ENCODE measurements at regions not wholly inside any gene's neighbourhood (a gene's known extent, or its start where the extent isn't known, plus 50 kb on each side); places are given as distances from the start of the nearest gene placed in this dataset.

DNA sequence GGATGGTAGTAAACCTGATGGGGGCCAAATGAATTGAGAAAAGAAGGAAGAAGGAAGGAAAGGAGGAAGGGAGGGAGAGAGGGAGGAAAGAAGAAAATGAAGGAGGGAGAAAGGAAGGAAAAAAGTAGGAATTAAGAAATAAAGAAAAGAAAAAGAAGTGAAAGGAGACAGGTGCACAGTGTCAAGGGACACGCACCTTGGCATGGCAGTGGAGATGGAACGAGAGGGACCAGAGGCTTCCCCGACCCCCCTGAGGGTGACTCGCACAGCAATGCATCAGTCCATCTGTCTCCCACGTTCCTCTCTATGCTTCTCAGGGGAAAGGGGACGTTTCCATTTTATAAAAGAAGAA lies 199.6 kb downstream of the CXCL12 start:
- TF ChIP-seq, protein P1, sequence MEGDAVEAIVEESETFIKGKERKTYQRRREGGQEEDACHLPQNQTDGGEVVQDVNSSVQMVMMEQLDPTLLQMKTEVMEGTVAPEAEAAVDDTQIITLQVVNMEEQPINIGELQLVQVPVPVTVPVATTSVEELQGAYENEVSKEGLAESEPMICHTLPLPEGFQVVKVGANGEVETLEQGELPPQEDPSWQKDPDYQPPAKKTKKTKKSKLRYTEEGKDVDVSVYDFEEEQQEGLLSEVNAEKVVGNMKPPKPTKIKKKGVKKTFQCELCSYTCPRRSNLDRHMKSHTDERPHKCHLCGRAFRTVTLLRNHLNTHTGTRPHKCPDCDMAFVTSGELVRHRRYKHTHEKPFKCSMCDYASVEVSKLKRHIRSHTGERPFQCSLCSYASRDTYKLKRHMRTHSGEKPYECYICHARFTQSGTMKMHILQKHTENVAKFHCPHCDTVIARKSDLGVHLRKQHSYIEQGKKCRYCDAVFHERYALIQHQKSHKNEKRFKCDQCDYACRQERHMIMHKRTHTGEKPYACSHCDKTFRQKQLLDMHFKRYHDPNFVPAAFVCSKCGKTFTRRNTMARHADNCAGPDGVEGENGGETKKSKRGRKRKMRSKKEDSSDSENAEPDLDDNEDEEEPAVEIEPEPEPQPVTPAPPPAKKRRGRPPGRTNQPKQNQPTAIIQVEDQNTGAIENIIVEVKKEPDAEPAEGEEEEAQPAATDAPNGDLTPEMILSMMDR (IDR thresholded peaks at IDR 0.05; ENCODE audit: insufficient read depth, low read depth, low read length, missing control alignments), result no peak
- H3K4me3 ChIP-seq (ENCODE audit: low read length), result no peak overlapping the region
- no peak for DNase-seq (ENCODE audit: low read depth)

DNA sequence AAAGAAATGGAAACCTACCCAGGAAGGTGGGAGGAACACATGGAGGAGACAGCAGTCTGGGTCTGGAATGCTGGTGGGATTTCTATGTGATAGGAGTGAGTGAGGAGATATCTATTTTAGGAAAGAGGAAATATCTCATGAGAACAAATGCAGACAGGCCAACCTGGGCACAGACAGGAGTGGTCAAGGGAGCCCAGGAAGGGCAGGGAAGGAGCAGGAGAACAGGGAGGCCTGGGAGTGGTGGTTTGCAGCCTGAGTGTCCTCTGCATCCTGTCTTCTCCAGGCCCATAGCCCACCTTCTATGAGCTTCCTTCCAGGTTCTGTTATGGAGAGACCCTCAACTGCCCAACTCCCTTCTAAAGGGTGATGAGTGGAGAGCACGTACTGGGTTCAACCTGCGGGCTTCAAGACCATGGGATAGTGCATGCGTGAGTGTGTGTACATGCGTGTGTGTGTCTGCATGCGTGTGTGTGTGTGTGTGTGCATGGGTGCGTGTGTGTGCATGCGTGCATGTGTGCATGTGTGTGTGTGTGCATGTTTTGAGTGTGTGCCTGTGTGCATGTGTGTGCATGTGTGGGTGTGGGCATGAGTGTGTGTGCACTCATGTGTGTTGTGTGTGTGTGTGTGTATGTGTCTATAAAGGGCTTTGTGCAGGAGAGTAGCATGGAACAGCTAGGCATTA lies 200.1 kb downstream of the CXCL12 start:
- no peak for DNase-seq (ENCODE audit: low read depth)
- TF ChIP-seq, protein P1 (IDR thresholded peaks at IDR 0.05; ENCODE audit: insufficient read depth, low read depth, low read length, missing control alignments), result no peak
- no peak overlapping the region for H3K4me3 ChIP-seq (ENCODE audit: low read length)

DNA sequence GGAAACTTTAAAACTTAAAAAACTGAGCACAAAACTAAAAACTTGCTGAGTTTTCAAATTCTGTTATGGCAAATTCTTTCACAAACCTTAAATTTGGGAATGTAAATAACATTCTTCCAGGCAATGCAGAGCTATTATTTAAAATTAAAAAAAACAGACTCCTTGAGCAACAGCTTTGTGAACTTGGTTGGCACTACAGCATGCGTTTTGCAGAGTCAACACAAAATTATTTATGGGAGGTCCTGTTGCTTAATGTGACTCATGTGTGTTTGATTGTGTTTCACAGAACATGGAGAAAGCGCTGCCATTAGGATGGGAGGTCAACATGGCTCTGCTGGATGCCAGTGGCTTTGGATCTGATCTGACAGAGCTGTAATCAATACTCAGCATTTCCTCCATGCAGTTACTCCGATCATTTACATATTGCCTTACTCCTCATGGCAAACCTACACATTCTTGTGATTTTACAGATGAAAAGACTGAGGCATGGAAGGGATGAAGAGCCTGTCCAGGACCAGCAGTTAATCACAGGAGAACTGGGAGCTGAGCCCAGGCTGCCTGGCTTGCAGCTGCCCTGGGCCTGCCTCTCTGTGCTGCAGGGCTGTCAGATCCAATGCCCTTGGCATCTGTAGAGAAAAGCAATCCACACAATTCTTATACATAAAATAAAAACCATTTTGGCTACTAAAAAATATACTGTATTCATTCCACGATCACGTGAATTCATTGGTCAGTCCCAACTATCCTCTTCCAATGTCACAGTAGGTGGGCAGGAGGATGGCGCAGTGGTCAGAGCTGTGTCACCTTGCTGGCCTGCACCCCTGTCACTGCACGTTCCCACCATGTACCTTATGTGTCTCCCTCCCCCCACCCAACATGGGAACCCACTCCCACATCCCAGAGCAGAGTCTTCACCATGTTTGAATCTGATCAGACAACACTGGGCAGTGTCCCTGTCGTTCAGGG lies 200.9 kb downstream of the CXCL12 start:
- TF ChIP-seq, protein P1 (IDR thresholded peaks at IDR 0.05; ENCODE audit: insufficient read depth, low read depth, low read length, missing control alignments), result no peak
- DNase-seq (ENCODE audit: low read depth), result no peak
- H3K4me3 ChIP-seq (ENCODE audit: low read length), result no peak overlapping the region

DNA sequence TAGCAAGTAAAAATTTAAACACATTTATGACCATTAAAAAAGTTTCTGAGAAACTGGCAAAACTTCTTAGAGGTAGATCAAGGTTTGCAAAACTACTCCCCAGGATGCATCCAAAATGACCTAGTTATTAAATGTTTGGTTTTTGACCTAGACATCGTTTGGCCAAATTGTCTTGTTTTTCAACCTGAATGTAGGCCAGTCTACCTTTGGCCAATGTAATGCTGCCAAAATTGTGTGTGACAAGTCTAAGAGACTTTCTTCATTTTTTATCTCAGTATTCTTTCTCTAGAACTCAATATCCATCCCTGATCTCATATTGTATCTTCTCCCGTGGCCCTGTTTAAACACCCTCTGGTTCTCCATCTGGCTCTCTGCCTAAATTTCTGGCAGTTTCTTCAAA lies 202.0 kb downstream of the CXCL12 start:
- no peak for DNase-seq (ENCODE audit: low read depth)
- H3K4me3 ChIP-seq (ENCODE audit: low read length), result no peak overlapping the region
- TF ChIP-seq, protein P1 (IDR thresholded peaks at IDR 0.05; ENCODE audit: insufficient read depth, low read depth, low read length, missing control alignments), result no peak

DNA sequence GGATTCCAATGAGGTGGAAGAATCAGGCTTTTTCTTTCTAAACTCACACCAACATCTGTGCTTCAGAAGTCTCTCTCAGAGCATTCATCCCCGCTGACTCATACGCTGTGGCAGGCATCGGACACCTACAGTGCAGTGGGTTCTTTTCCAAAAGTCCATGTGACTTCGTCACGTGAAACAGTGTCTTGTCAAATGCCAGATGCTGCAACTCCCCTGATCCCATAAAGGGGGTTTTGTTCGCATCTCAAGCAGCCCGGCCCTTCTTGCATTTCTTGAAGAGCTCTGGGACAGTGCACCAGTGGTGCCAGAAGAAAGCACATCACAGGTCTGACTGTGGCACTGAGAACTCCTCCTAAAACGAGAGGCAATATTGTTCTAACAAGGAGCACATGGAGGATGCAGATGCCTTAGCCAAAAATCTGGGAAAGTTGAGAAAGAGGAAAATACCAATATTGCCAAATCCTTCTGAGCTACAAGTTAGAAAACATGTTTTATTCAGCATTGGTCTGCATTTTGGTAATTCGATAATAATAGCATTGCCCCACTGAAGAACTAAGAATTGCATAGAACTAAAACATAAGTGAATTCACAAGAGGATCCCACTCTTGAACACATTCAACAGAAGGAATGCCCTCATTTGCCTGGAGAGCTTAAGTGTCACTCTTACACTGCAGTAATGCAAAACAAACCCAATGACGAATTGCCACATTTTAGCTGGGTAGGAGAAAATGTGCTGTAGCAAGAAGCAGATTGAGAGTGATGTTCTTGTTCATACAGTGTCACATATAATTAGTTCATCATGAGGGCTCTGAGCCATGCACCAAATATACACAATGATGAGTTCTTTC lies 204.4 kb downstream of the CXCL12 start:
- H3K4me3 ChIP-seq (ENCODE audit: low read length), result no peak overlapping the region
- DNase-seq (ENCODE audit: low read depth), result no peak
- TF ChIP-seq, protein P1 (IDR thresholded peaks at IDR 0.05; ENCODE audit: insufficient read depth, low read depth, low read length, missing control alignments), result no peak

DNA sequence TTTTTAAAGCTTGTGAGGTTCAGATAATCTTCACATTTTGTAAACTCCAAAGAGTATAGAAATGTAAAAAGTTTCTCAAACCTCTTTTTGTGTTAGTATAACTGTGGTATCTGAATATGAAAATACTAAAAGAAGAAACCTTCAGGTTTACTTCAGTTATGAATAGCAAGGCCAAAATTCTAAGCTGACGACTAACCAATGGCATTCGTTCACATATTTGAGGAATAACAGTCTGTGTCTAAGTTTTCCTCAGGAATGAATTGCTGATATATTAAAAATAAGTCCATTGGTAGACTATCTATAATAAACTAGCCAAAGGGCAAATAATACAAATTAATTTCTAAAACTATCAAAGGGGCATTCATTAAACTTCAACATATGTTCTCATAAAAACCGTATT lies 206.0 kb downstream of the CXCL12 start:
- TF ChIP-seq, protein P1 (IDR thresholded peaks at IDR 0.05; ENCODE audit: insufficient read depth, low read depth, low read length, missing control alignments), result no peak
- no peak for DNase-seq (ENCODE audit: low read depth)
- H3K4me3 ChIP-seq (ENCODE audit: low read length), result no peak overlapping the region

Measured in epithelial cell of esophagus (primary cell).